HG02798 (cell line): ENCODE measurements at regions not wholly inside any gene's neighbourhood (a gene's known extent, or its start where the extent isn't known, plus 50 kb on each side); places are given as distances from the start of the nearest gene placed in this dataset.
"Not testable (repeated sequence)": the region's sequence is repeated elsewhere in the genome, so short reads cannot be mapped to it uniquely, and the experiment has no call there.

ENCODE experiments used
- ATAC-seq: cut with Tn5 transposase; IDR thresholded peaks from one replicate; pipeline ENCODE4 v1.9.1; 2021; ENCODE audit warnings: mild to moderate bottlenecking; ENCODE audit not compliant: unreplicated experiment, poor library complexity

- not testable (repeated sequence) for ATAC-seq
These were observed 224.9 kb upstream of the CNR1 start for GRCh38 chr6:88390998-88391397.

- no peak for ATAC-seq
These were observed 222.4 kb upstream of the CNR1 start for GRCh38 chr6:88388589-88388988.

GRCh38 chr6:88386167-88386566, 220.0 kb upstream of the CNR1 start:
- no peak for ATAC-seq

GRCh38 chr6:88383183-88383582, 217.0 kb upstream of the CNR1 start:
- no peak for ATAC-seq

GRCh38 chr6:88381289-88381642, 215.1 kb upstream of the CNR1 start:
- no peak for ATAC-seq

GRCh38 chr6:88380618-88381288, 214.6 kb upstream of the CNR1 start:
- ATAC-seq = no peak

- ATAC-seq = no peak
These were observed 213.9 kb upstream of the CNR1 start for GRCh38 chr6:88380083-88380482.

- ATAC-seq = no peak
These were observed 212.5 kb upstream of the CNR1 start for GRCh38 chr6:88378639-88379038.

- ATAC-seq = no peak
These were observed 211.9 kb upstream of the CNR1 start for GRCh38 chr6:88377976-88378568.

GRCh38 chr6:88376768-88377387, 210.7 kb upstream of the CNR1 start:
- ATAC-seq = no peak

GRCh38 chr6:88376197-88376596, 210.1 kb upstream of the CNR1 start:
- no peak for ATAC-seq

GRCh38 chr6:88374553-88374952, 208.4 kb upstream of the CNR1 start:
- ATAC-seq = no peak

- no peak for ATAC-seq
These were observed 205.3 kb upstream of the CNR1 start for GRCh38 chr6:88371480-88371879.

- no peak for ATAC-seq
These were observed 204.1 kb upstream of the CNR1 start for GRCh38 chr6:88370127-88370710.

- ATAC-seq = no peak
These were observed 203.1 kb upstream of the CNR1 start for GRCh38 chr6:88369262-88369661.

- ATAC-seq = no peak
These were observed 202.1 kb upstream of the CNR1 start for GRCh38 chr6:88368071-88368787.

- ATAC-seq = no peak
These were observed 201.1 kb upstream of the CNR1 start for GRCh38 chr6:88367248-88367647.

GRCh38 chr6:88366672-88367071, 200.5 kb upstream of the CNR1 start:
- no peak for ATAC-seq

- ATAC-seq = no peak
These were observed 199.5 kb upstream of the CNR1 start for GRCh38 chr6:88365656-88366055.

- ATAC-seq = no peak
These were observed 199.1 kb upstream of the CNR1 start for GRCh38 chr6:88365230-88365629.

- no peak for ATAC-seq
These were observed 195.6 kb upstream of the CNR1 start for GRCh38 chr6:88361754-88362153.
